ENCODE measurements at regions not wholly inside any gene's neighbourhood (a gene's known extent, or its start where the extent isn't known, plus 50 kb on each side); places are given as distances from the start of the nearest gene placed in this dataset.

DNA sequence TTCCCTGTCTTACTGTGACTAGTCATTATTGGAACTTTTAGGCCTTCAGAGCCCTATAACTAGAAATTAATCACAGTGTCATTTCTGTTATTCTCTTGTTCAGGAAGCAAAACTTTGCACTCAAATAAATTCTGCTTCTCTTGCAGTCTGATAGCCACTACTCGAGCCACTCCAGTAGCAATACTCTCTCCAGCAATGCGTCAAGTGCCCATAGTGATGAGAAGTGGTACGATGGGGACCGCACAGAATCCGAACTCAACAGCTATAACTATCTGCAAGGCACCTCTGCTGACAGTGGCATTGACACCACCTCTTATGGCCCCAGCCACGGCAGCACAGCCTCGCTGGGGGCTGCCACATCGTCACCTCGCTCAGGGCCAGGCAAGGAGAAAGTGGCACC, 223.2 kb upstream of the RGS6 start:
- Histone ChIP-seq H3K9me3 (ENCODE audit: insufficient read depth, low read depth) (no peaks in the 10 kb centered on the region), H3K27me3 (ENCODE audit: insufficient read depth, low read depth) (no peaks in the 10 kb centered on the region), H3K27ac (no peak overlapping the region), H3K79me2 (ENCODE audit: low read depth) (no peaks in the 10 kb centered on the region), H3K4me3 (no peak overlapping the region), H4K20me1 (ENCODE audit: insufficient read depth) (no peaks in the 10 kb centered on the region), H3K9me2 (ENCODE audit: insufficient read depth) (no peaks in the 10 kb centered on the region), H3F3A (ENCODE audit: insufficient read depth, low read depth) (0 out of 2 replicates have a peak, but pooled peaks cover 9% of the 10 kb centered on the region), H3K4me1 (replicated peaks; ENCODE audit: insufficient read depth) (peaks cover 5% of the 10 kb centered on the region; the same call in 1 of the 2 replicates), H3K36me3 (ENCODE audit: low read depth) (peaks cover 40% of the 10 kb centered on the region; the same call in 1 of the 2 replicates), H2AFZ (no peak overlapping the region), H3K4me2 (no peak overlapping the region)
- BruUV-seq (replicated peaks), result no TSS peak
- no peak for DNase-seq
- CTCF ChIA-PET, result no interaction called here
- intact Hi-C loops (cut with micrococcal nuclease; ENCODE audit: unreplicated experiment), result no loop called here
- TF ChIP-seq, protein P1, sequence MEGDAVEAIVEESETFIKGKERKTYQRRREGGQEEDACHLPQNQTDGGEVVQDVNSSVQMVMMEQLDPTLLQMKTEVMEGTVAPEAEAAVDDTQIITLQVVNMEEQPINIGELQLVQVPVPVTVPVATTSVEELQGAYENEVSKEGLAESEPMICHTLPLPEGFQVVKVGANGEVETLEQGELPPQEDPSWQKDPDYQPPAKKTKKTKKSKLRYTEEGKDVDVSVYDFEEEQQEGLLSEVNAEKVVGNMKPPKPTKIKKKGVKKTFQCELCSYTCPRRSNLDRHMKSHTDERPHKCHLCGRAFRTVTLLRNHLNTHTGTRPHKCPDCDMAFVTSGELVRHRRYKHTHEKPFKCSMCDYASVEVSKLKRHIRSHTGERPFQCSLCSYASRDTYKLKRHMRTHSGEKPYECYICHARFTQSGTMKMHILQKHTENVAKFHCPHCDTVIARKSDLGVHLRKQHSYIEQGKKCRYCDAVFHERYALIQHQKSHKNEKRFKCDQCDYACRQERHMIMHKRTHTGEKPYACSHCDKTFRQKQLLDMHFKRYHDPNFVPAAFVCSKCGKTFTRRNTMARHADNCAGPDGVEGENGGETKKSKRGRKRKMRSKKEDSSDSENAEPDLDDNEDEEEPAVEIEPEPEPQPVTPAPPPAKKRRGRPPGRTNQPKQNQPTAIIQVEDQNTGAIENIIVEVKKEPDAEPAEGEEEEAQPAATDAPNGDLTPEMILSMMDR (conservative IDR thresholded peaks at IDR 0.05), result no peak
- no peak for TF ChIP-seq EZH2 (IDR thresholded peaks at IDR 0.05; ENCODE audit: low read depth)
- POLR2A ChIA-PET (ENCODE audit: unreplicated experiment), result no interaction called here

DNA sequence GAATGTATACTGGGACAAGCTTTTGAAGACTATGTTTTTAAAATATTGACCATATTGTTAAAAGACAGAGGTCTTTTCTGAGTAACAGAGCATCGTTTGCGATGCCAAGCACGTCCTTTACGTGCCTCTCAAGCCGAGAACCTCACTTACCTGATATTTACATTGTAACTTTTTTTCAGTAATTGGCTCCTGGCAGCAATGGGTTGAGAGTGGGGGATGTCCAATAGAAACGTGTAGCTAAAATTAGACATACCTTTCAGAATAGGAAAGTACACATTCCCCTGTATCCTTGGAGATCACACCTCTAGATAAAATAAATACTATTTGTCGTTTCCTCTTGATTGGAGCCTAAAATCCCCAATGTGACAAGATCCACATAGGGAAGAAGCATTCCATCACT, 222.2 kb upstream of the RGS6 start:
- CTCF ChIA-PET, result no interaction called here
- no peaks in the 10 kb centered on the region for H3K27me3 ChIP-seq (ENCODE audit: insufficient read depth, low read depth)
- peaks cover 36% of the 10 kb centered on the region; the same call in 1 of the 2 replicates for H3K36me3 ChIP-seq (ENCODE audit: low read depth)

DNA sequence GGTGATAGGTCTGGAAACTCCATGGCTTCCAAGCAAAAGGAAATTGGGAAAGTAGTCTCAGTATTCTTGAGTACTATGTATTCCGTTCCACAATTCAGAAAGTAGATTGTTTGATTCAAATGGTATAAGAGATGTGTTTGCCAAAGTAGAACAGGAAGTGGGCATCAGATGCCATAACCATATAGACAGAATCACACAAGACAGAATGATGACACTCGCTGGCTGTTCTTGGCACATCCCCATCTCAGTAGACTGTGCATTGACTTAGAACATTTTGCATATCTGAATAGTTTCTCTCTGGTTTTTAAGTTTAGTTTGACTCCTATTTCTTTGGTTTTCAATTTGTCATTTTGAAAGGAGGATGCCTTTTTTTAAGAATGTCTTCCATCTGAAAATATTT, 221.1 kb upstream of the RGS6 start:
- Histone ChIP-seq H3K27ac (0 out of 2 replicates have a peak overlapping the region, but pooled peaks have one; percentile 4), H3K4me2 (no peak overlapping the region), H3K36me3 (ENCODE audit: low read depth) (peaks cover 30% of the 10 kb centered on the region; the same call in 1 of the 2 replicates), H3K79me2 (ENCODE audit: low read depth) (no peaks in the 10 kb centered on the region), H3K9me3 (ENCODE audit: insufficient read depth, low read depth) (no peaks in the 10 kb centered on the region), H2AFZ (no peak overlapping the region), H3F3A (ENCODE audit: insufficient read depth, low read depth) (peaks cover 13% of the 10 kb centered on the region; the same call in 1 of the 2 replicates), H4K20me1 (ENCODE audit: insufficient read depth) (no peaks in the 10 kb centered on the region), H3K9me2 (ENCODE audit: insufficient read depth) (no peaks in the 10 kb centered on the region), H3K27me3 (ENCODE audit: insufficient read depth, low read depth) (no peaks in the 10 kb centered on the region), H3K4me1 (replicated peaks; ENCODE audit: insufficient read depth) (peaks cover 5% of the 10 kb centered on the region; the same call in 1 of the 2 replicates), H3K4me3 (no peak overlapping the region)
- intact Hi-C loops (cut with micrococcal nuclease; ENCODE audit: unreplicated experiment), result loop anchor here (10.0 kb wide), 1 partner anchor 386 kb away; the partner anchor contains the start of gene SIPA1L1
- CTCF ChIA-PET, result interaction anchor here (0.7 kb wide), 1 partner anchor 1584 kb away, joined by 4 read pairs; no protein-coding TSS in a partner anchor
- BruUV-seq (replicated peaks), result no TSS peak
- DNase-seq, result no peak
- POLR2A ChIA-PET (ENCODE audit: unreplicated experiment), result no interaction called here
- TF ChIP-seq EZH2 (IDR thresholded peaks at IDR 0.05; ENCODE audit: low read depth), result no peak
- TF ChIP-seq, protein P1 (conservative IDR thresholded peaks at IDR 0.05), result no peak

More for the DNA sequence above, 222.2 kb upstream of the RGS6 start:
- intact Hi-C loops (cut with micrococcal nuclease; ENCODE audit: unreplicated experiment), result loop anchor here (10.0 kb wide), 1 partner anchor 385 kb away; the partner anchor contains the start of gene SIPA1L1
- Histone ChIP-seq H3K4me2 (no peak overlapping the region), H3K79me2 (ENCODE audit: low read depth) (no peaks in the 10 kb centered on the region), H2AFZ (no peak overlapping the region), H4K20me1 (ENCODE audit: insufficient read depth) (no peaks in the 10 kb centered on the region), H3K27ac (no peak overlapping the region), H3F3A (ENCODE audit: insufficient read depth, low read depth) (peaks cover 13% of the 10 kb centered on the region; the same call in 1 of the 2 replicates), H3K4me3 (no peak overlapping the region), H3K9me2 (ENCODE audit: insufficient read depth) (no peaks in the 10 kb centered on the region), H3K4me1 (replicated peaks; ENCODE audit: insufficient read depth) (peaks cover 5% of the 10 kb centered on the region; the same call in 1 of the 2 replicates), H3K9me3 (ENCODE audit: insufficient read depth, low read depth) (no peaks in the 10 kb centered on the region)
- BruUV-seq (replicated peaks), result no TSS peak
- DNase-seq, result no peak
- POLR2A ChIA-PET (ENCODE audit: unreplicated experiment), result no interaction called here
- TF ChIP-seq EZH2 (IDR thresholded peaks at IDR 0.05; ENCODE audit: low read depth), result no peak
- TF ChIP-seq, protein P1 (conservative IDR thresholded peaks at IDR 0.05), result no peak

Data from PC-9 (cell line).